Activated CD4-positive, alpha-beta memory T cell treated with anti-CD3 and anti-CD28 coated beads for 36 hours (primary cell): ENCODE measurements at regions not wholly inside any gene's neighbourhood (a gene's known extent, or its start where the extent isn't known, plus 50 kb on each side); places are given as distances from the start of the nearest gene placed in this dataset.
A peak's percentile ranks its signal among the peaks of the same experiment; 100 is the strongest.
"Not testable (repeated sequence)": the region's sequence is repeated elsewhere in the genome, so short reads cannot be mapped to it uniquely, and the experiment has no call there.

Experiments
- CTCF ChIA-PET: fragments of 350-600 bp; sonication (Branson Sonifier 250); formaldehyde crosslinking; loops from one replicate; lab custom pipeline; 2021; ENCODE audit warnings: antibody characterized with exemption, inconsistent platforms; lab: Charles Lee
- POLR2A ChIA-PET: fragments of 350-600 bp; sonication (Branson Sonifier 250); formaldehyde crosslinking; loops from one replicate; lab custom pipeline; 2021; ENCODE audit warnings: antibody characterized with exemption; lab: Charles Lee
- DNase-seq: peaks from one replicate; pipeline ENCODE4 v3.0.0-alpha.2; 2020
- H3K27ac Mint-ChIP-seq: one replicate; pipeline ENCODE4 v1.8.0; 2021; ENCODE audit warnings: mixed read lengths
- H3K27me3 Mint-ChIP-seq: one replicate; pipeline ENCODE4 v1.8.0; 2021; ENCODE audit warnings: mixed read lengths
- H3K36me3 Mint-ChIP-seq: one replicate; pipeline ENCODE4 v1.8.0; 2021; ENCODE audit warnings: mixed read lengths
- H3K4me1 Mint-ChIP-seq: one replicate; pipeline ENCODE4 v1.8.0; 2021; ENCODE audit warnings: low read depth, mixed read lengths
- H3K4me3 Mint-ChIP-seq: one replicate; pipeline ENCODE4 v1.8.0; 2021; ENCODE audit warnings: mild to moderate bottlenecking, mixed read lengths
- H3K9me3 Mint-ChIP-seq: one replicate; pipeline ENCODE4 v1.8.0; 2021; ENCODE audit warnings: mixed read lengths
- intact Hi-C: fragments of 100-400 bp; cut with micrococcal nuclease; formaldehyde crosslinking; loops from one replicate; pipeline ENCODE4 v1.15.1; 2023

GRCh38 chr3:170814822-170815221 is 55.2 kb downstream of the RPL22L1 start:
- ChIA-PET POLR2A (no interaction called here), CTCF (interaction anchor here (9.4 kb wide), 1 partner anchor 401 kb away, joined by 226 read pairs; no protein-coding TSS in a partner anchor)
- peaks cover 1% of the 10 kb centered on the region for H3K27me3 Mint-ChIP-seq
- peaks cover 2% of the 10 kb centered on the region for H3K4me1 Mint-ChIP-seq
- intact Hi-C loops = loop anchor here (5.0 to 10.0 kb wide), 3 partner anchors 123 to 630 kb away; partner anchors contain the start of gene PHC3
- no peak for DNase-seq
- no peaks in the 10 kb centered on the region for H3K36me3 Mint-ChIP-seq
- no peak overlapping the region for H3K27ac Mint-ChIP-seq
- no peak overlapping the region for H3K4me3 Mint-ChIP-seq
- H3K9me3 Mint-ChIP-seq = no peaks in the 10 kb centered on the region

DNA sequence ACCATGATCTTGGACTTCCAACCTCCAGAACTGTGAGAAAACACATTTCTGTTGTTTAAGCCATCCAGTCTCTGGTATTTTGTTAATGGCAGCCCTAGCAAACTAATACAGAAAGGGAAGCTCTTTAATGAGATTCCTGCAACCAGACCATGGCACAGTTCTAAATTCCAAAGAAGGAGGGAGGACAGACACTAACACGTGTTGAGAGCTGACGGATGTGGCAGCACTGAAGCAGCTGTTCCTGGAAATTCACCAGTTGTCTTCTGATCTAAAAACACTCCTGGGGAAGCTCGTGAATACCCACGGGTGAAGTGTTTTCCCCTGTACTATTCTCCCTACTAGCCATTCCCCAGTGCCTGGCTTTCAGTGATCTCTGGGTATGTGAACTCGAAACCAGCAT is 56.7 kb downstream of the RPL22L1 start:
- Mint-ChIP-seq H3K4me1 (peaks cover 4% of the 10 kb centered on the region), H3K4me3 (no peak overlapping the region), H3K27ac (no peak overlapping the region), H3K9me3 (no peaks in the 10 kb centered on the region), H3K27me3 (no peaks in the 10 kb centered on the region), H3K36me3 (no peaks in the 10 kb centered on the region)
- POLR2A ChIA-PET = no interaction called here
- no peak for DNase-seq
- CTCF ChIA-PET = interaction anchor here (0.7 to 9.4 kb wide), 7 partner anchors 10 to 399 kb away, joined by 3 to 226 read pairs (median 8); no protein-coding TSS in a partner anchor
- intact Hi-C loops = loop anchor here (5.0 to 10.0 kb wide), 3 partner anchors 121 to 628 kb away; partner anchors contain the start of gene PHC3

DNA sequence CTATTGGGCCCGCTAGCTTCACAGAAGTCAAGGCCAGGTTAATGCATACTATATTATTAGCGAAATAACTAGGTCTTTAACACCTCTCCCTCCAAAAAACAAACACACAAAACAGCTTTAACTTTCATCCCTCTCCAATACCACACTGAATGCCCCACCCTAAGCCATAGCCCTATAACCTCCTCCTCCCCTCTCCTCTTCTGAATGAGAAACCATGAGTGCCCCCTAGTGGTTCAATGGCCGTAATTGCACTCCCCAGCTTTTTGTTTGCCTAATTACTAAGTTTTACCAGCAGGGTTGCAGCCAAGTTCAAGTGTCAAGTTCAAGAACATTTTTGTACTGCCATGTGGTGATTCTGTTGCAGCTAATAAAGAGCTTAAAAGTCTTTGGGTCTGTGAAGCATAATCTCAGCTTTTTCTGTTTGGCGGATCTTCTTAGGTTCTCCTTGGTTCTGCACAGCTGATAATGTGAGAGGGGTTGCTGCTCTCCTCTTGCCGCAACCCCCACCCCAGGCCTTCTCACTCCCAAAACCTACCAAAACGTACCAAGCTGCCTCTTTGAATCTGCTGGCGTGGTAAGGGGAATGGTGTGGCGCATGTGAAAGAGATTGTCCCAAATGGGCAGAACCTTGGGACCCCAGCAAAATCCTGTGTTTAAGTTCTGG is 57.9 kb downstream of the RPL22L1 start:
- Mint-ChIP-seq H3K27me3 (no peaks in the 10 kb centered on the region), H3K27ac (no peak overlapping the region), H3K9me3 (no peaks in the 10 kb centered on the region), H3K4me1 (peaks cover 4% of the 10 kb centered on the region), H3K36me3 (no peaks in the 10 kb centered on the region), H3K4me3 (no peak overlapping the region)
- intact Hi-C loops = loop anchor here (1.0 to 10.0 kb wide), 5 partner anchors 120 to 949 kb away; partner anchors contain the start of gene PHC3
- POLR2A ChIA-PET = no interaction called here
- CTCF ChIA-PET = interaction anchor here (0.7 to 9.4 kb wide), 56 partner anchors 9 to 944 kb away, joined by 3 to 226 read pairs (median 4); partner anchors contain the start of gene RPL22L1
- peak; percentile 75 for DNase-seq

DNA sequence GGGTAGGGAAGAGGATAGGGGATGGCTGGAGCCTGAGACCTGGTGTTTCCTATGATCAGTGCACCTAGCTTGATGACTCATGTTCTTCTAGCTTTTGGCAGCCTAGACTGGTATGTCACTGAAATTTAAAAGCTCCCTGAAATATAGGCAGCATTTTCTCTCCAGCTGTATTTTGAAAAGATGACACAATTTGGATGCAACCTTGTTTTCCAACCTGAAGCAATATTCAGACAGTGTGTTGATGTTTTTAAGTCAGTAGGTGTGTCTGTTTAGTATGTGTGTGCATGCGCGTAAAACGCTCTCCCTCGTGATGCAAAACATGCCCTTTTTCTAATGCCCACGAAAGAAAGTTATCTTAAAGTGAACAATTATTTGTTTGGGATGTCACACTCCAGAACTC is 58.5 kb downstream of the RPL22L1 start:
- Mint-ChIP-seq H3K4me3 (no peak overlapping the region), H3K4me1 (peaks cover 4% of the 10 kb centered on the region), H3K27me3 (no peaks in the 10 kb centered on the region), H3K9me3 (no peaks in the 10 kb centered on the region), H3K36me3 (no peaks in the 10 kb centered on the region), H3K27ac (no peak overlapping the region)
- no peak for DNase-seq
- intact Hi-C loops = loop anchor here (5.0 to 10.0 kb wide), 3 partner anchors 119 to 627 kb away; partner anchors contain the start of gene PHC3
- POLR2A ChIA-PET = no interaction called here
- CTCF ChIA-PET = interaction anchor here (0.7 to 9.4 kb wide), 54 partner anchors 9 to 944 kb away, joined by 3 to 226 read pairs (median 4); partner anchors contain the start of gene RPL22L1

GRCh38 chr3:170809975-170810357 is 60.0 kb downstream of the RPL22L1 start:
- Mint-ChIP-seq H3K27ac (no peak overlapping the region), H3K4me1 (peaks cover 4% of the 10 kb centered on the region), H3K9me3 (no peaks in the 10 kb centered on the region), H3K36me3 (no peaks in the 10 kb centered on the region), H3K4me3 (no peak overlapping the region), H3K27me3 (peaks cover 2% of the 10 kb centered on the region)
- POLR2A ChIA-PET = no interaction called here
- intact Hi-C loops = loop anchor here (5.0 to 10.0 kb wide), 3 partner anchors 118 to 625 kb away; partner anchors contain the start of gene PHC3
- DNase-seq = no peak
- CTCF ChIA-PET = interaction anchor here (0.9 to 9.4 kb wide), 4 partner anchors 28 to 1047 kb away, joined by 3 to 226 read pairs (median 8); no protein-coding TSS in a partner anchor

DNA sequence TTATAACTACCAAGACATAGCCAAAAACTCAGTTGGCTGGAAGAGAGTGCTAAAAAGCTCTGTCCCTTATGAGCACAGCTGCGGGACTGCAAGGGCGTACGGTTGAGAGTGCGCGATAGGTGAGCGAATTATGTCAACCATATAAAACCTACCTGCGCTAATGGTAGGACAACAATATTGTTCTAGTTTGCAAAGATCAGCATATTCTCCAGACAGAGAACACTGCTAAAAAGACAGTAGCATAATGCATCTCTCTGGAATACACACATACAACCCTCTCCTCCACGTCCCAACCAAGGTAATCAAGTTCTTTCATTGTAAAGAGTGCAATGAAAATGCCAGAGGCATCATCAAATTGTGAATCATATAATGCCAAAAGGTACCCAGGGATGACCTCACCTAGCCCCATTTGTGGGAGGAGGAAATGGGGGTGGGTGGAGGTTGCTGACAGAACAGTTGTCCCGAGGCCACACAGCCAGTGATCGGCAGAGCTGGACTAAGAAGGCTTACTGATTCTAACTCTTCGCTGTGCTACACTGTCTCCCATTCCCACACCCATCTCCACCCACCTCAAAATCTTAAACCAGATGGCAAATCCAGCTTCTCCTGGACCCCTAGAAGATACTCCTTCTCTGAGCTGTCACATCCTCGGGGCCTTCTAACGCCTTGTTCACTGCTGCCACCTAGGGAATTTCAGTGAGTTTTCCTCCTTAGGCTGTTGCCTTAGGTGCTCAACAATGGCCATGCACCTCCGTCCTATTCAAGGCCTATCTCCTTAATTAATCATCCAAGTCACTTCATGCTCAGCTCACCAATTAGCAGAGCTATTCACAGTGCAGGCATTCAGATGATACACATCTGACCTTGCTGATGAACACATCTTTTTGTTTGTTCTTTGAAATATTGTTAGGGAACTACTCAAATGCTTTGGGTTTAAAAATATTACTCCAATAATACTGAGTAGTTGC is 60.7 kb downstream of the RPL22L1 start:
- ChIA-PET POLR2A (no interaction called here), CTCF (interaction anchor here (0.9 to 9.4 kb wide), 2 partner anchors 32 to 395 kb away, joined by 3 to 226 read pairs; no protein-coding TSS in a partner anchor)
- intact Hi-C loops = no loop called here
- Mint-ChIP-seq H3K4me3 (no peak overlapping the region), H3K27ac (no peak overlapping the region), H3K4me1 (peaks cover 4% of the 10 kb centered on the region), H3K9me3 (no peaks in the 10 kb centered on the region), H3K27me3 (peaks cover 8% of the 10 kb centered on the region), H3K36me3 (no peaks in the 10 kb centered on the region)
- peak; percentile 16 for DNase-seq

GRCh38 chr3:170808041-170808440 is 62.0 kb downstream of the RPL22L1 start:
- CTCF ChIA-PET = no interaction called here
- POLR2A ChIA-PET = no interaction called here
- no peak for DNase-seq
- Mint-ChIP-seq H3K27me3 (peaks cover 11% of the 10 kb centered on the region), H3K36me3 (no peaks in the 10 kb centered on the region), H3K27ac (no peak overlapping the region), H3K4me3 (no peak overlapping the region), H3K4me1 (peaks cover 4% of the 10 kb centered on the region), H3K9me3 (no peaks in the 10 kb centered on the region)
- intact Hi-C loops = no loop called here

DNA sequence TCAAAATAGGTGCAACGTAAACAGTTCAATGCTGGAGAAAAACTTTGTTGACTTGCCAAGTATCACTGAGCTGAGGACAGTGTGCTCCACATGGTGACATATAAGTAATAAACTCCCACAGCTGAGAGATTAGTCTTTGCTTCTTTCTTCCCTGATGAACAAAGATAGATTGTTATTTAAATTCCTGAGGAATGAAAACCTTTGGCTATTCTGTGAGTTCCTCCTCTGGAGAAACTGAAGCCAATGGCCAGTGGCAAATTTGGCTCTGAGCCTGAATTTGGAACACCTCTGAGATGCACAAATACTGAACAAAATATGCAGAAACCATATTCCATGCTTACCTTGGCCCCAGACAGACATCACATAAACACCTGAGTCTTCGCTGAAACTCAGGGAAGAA is 63.3 kb downstream of the RPL22L1 start:
- intact Hi-C loops = no loop called here
- Mint-ChIP-seq H3K4me3 (no peak overlapping the region), H3K27me3 (peaks cover 23% of the 10 kb centered on the region), H3K27ac (no peak overlapping the region), H3K9me3 (no peaks in the 10 kb centered on the region), H3K36me3 (no peaks in the 10 kb centered on the region), H3K4me1 (peaks cover 2% of the 10 kb centered on the region)
- no peak for DNase-seq
- POLR2A ChIA-PET = no interaction called here
- CTCF ChIA-PET = interaction anchor here (1.0 kb wide), 1 partner anchor 393 kb away, joined by 3 read pairs; no protein-coding TSS in a partner anchor

DNA sequence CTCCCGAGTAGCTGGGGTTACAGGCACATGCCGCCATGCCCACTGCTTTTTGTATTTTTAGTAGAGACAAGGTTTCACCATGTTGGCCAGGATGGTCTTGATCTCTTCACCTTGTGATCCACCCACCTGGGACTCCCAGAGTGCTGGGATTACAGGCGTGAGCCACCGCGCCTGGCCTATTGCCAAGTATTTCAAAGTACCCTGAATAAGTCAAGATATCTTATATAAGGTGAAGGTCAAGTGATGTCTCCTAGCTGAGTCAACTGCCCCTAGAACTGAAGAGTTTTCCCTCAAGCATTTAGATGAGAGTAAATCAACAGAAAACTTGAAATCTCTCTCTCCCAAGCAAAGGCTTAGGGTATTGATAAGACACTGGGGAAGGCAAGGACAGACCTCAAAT is 63.9 kb downstream of the RPL22L1 start:
- ChIA-PET POLR2A (no interaction called here), CTCF (interaction anchor here (1.0 kb wide), 1 partner anchor 392 kb away, joined by 3 read pairs; no protein-coding TSS in a partner anchor)
- intact Hi-C loops = no loop called here
- no peaks in the 10 kb centered on the region for H3K36me3 Mint-ChIP-seq
- H3K4me3 Mint-ChIP-seq = no peak overlapping the region
- H3K27ac Mint-ChIP-seq = no peak overlapping the region
- H3K27me3 Mint-ChIP-seq = peaks cover 26% of the 10 kb centered on the region
- DNase-seq = no peak
- H3K4me1 Mint-ChIP-seq = peaks cover 2% of the 10 kb centered on the region
- H3K9me3 Mint-ChIP-seq = no peaks in the 10 kb centered on the region

GRCh38 chr3:170805296-170805695 is 64.7 kb downstream of the RPL22L1 start:
- intact Hi-C loops, H3K4me1 Mint-ChIP-seq, H3K9me3 Mint-ChIP-seq, DNase-seq, H3K36me3 Mint-ChIP-seq, H3K4me3 Mint-ChIP-seq, CTCF ChIA-PET, POLR2A ChIA-PET, H3K27ac Mint-ChIP-seq: not testable (repeated sequence)
- peaks cover 27% of the 10 kb centered on the region for H3K27me3 Mint-ChIP-seq

DNA sequence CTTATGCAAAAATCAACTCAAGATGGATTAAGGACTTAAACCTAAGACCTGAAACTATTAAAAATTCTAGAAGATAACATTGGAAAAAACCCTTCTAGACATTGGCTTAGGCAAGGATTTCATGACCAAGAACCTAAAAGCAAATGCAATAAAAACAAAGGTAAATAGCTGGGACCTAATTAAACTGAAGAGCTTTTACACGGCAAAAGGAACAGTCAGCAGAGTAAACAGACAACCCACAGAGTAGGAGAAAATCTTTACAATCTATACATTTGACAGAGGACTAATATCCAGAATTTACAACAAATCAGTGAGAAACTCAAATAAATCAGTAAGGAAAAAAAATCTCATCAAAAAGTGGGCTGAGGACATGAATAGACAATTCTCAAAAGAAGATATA is 65.4 kb downstream of the RPL22L1 start:
- H3K4me3 Mint-ChIP-seq, H3K36me3 Mint-ChIP-seq, H3K27ac Mint-ChIP-seq, intact Hi-C loops, POLR2A ChIA-PET, CTCF ChIA-PET, H3K4me1 Mint-ChIP-seq, H3K9me3 Mint-ChIP-seq, DNase-seq: not testable (repeated sequence)
- H3K27me3 Mint-ChIP-seq = peaks cover 30% of the 10 kb centered on the region
